ENCODE measurements at regions not wholly inside any gene's neighbourhood (a gene's known extent, or its start where the extent isn't known, plus 50 kb on each side); places are given as distances from the start of the nearest gene placed in this dataset.

DNA sequence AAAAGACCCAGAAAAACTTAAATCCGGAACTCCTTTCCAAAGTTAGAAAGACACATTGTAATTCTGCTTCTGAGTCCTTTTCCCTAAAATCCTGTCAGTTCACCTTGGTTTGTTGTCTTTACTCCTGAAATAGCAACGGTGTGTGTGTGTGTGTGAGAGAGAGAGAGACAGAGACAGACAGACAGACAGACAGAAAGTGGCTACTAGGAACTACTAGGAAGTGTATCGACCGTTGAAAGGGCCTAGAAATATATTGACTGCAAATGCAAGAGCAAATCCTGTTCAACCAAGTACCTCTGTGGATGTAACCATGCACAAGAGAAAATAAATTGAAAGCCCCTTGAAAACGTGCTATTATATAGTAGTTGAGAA, 100.0 kb upstream of the MLIP start:
- TF ChIP-seq, protein P1, sequence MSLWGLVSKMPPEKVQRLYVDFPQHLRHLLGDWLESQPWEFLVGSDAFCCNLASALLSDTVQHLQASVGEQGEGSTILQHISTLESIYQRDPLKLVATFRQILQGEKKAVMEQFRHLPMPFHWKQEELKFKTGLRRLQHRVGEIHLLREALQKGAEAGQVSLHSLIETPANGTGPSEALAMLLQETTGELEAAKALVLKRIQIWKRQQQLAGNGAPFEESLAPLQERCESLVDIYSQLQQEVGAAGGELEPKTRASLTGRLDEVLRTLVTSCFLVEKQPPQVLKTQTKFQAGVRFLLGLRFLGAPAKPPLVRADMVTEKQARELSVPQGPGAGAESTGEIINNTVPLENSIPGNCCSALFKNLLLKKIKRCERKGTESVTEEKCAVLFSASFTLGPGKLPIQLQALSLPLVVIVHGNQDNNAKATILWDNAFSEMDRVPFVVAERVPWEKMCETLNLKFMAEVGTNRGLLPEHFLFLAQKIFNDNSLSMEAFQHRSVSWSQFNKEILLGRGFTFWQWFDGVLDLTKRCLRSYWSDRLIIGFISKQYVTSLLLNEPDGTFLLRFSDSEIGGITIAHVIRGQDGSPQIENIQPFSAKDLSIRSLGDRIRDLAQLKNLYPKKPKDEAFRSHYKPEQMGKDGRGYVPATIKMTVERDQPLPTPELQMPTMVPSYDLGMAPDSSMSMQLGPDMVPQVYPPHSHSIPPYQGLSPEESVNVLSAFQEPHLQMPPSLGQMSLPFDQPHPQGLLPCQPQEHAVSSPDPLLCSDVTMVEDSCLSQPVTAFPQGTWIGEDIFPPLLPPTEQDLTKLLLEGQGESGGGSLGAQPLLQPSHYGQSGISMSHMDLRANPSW (CRISPR knock-in tag; conservative IDR thresholded peaks at IDR 0.05; ENCODE audit: low read depth): no peak
- TF ChIP-seq IRF2 (CRISPR knock-in tag; IDR thresholded peaks at IDR 0.05; ENCODE audit: borderline replicate concordance, low read depth): no peak
- no peak for TF ChIP-seq RELA (CRISPR knock-in tag; IDR thresholded peaks at IDR 0.05; ENCODE audit: borderline replicate concordance)
- no peaks in the 10 kb centered on the region for H3K27me3 Mint-ChIP-seq (ENCODE audit: low read depth)
- H3K27ac Mint-ChIP-seq: no peak overlapping the region
- no peak for ATAC-seq
- ChIA-PET POLR2A (no interaction called here), CTCF (no interaction called here)
- peaks cover 8% of the 10 kb centered on the region for H3K4me1 Mint-ChIP-seq
- no peak for DNase-seq (ENCODE audit: low spot score)
- H3K4me3 Mint-ChIP-seq: no peak overlapping the region
- H3K36me3 Mint-ChIP-seq: no peaks in the 10 kb centered on the region
- peaks cover 8% of the 10 kb centered on the region for H3K9me3 Mint-ChIP-seq

DNA sequence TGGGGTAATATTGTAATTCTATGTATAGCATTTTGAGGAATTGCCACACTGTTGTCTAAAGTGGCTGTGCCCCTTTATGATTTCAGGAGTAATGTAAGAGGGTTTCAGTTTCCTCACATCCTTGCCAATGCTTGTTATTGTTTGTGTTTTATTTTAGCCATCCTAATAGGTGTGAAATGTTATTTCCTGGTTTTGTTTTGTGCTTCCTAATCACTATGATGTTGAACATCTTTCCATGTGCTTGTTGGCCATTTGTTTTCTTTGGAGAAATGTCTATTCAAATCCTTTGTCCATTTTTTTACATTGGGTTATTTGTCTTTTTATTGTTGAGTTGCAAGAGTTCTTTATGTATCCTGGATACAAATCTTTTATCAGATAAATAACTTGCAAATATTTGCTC, 97.3 kb upstream of the MLIP start:
- no peak overlapping the region for H3K4me3 Mint-ChIP-seq
- TF ChIP-seq, protein P2, sequence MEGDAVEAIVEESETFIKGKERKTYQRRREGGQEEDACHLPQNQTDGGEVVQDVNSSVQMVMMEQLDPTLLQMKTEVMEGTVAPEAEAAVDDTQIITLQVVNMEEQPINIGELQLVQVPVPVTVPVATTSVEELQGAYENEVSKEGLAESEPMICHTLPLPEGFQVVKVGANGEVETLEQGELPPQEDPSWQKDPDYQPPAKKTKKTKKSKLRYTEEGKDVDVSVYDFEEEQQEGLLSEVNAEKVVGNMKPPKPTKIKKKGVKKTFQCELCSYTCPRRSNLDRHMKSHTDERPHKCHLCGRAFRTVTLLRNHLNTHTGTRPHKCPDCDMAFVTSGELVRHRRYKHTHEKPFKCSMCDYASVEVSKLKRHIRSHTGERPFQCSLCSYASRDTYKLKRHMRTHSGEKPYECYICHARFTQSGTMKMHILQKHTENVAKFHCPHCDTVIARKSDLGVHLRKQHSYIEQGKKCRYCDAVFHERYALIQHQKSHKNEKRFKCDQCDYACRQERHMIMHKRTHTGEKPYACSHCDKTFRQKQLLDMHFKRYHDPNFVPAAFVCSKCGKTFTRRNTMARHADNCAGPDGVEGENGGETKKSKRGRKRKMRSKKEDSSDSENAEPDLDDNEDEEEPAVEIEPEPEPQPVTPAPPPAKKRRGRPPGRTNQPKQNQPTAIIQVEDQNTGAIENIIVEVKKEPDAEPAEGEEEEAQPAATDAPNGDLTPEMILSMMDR (IDR thresholded peaks at IDR 0.05): no peak
- TF ChIP-seq, protein P3, sequence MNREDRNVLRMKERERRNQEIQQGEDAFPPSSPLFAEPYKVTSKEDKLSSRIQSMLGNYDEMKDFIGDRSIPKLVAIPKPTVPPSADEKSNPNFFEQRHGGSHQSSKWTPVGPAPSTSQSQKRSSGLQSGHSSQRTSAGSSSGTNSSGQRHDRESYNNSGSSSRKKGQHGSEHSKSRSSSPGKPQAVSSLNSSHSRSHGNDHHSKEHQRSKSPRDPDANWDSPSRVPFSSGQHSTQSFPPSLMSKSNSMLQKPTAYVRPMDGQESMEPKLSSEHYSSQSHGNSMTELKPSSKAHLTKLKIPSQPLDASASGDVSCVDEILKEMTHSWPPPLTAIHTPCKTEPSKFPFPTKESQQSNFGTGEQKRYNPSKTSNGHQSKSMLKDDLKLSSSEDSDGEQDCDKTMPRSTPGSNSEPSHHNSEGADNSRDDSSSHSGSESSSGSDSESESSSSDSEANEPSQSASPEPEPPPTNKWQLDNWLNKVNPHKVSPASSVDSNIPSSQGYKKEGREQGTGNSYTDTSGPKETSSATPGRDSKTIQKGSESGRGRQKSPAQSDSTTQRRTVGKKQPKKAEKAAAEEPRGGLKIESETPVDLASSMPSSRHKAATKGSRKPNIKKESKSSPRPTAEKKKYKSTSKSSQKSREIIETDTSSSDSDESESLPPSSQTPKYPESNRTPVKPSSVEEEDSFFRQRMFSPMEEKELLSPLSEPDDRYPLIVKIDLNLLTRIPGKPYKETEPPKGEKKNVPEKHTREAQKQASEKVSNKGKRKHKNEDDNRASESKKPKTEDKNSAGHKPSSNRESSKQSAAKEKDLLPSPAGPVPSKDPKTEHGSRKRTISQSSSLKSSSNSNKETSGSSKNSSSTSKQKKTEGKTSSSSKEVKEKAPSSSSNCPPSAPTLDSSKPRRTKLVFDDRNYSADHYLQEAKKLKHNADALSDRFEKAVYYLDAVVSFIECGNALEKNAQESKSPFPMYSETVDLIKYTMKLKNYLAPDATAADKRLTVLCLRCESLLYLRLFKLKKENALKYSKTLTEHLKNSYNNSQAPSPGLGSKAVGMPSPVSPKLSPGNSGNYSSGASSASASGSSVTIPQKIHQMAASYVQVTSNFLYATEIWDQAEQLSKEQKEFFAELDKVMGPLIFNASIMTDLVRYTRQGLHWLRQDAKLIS (CRISPR knock-in tag; IDR thresholded peaks at IDR 0.05; ENCODE audit: borderline replicate concordance): no peak
- no peak for TF ChIP-seq TCF7 (CRISPR knock-in tag; IDR thresholded peaks at IDR 0.05; ENCODE audit: low read depth)
- TF ChIP-seq ZNF232 (CRISPR knock-in tag; IDR thresholded peaks at IDR 0.05): no peak
- TF ChIP-seq, protein P4, sequence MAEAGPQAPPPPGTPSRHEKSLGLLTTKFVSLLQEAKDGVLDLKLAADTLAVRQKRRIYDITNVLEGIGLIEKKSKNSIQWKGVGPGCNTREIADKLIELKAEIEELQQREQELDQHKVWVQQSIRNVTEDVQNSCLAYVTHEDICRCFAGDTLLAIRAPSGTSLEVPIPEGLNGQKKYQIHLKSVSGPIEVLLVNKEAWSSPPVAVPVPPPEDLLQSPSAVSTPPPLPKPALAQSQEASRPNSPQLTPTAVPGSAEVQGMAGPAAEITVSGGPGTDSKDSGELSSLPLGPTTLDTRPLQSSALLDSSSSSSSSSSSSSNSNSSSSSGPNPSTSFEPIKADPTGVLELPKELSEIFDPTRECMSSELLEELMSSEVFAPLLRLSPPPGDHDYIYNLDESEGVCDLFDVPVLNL (CRISPR knock-in tag; IDR thresholded peaks at IDR 0.05; ENCODE audit: borderline replicate concordance, low read depth): no peak
- no peak for TF ChIP-seq GABPB1 (CRISPR knock-in tag; IDR thresholded peaks at IDR 0.05)
- no peak for ATAC-seq
- H3K9me3 Mint-ChIP-seq: peaks cover 8% of the 10 kb centered on the region
- ChIA-PET CTCF (no interaction called here), POLR2A (no interaction called here)
- no peaks in the 10 kb centered on the region for H3K27me3 Mint-ChIP-seq (ENCODE audit: low read depth)
- H3K36me3 Mint-ChIP-seq: no peaks in the 10 kb centered on the region
- DNase-seq (ENCODE audit: low spot score): no peak
- no peak overlapping the region for H3K27ac Mint-ChIP-seq
- H3K4me1 Mint-ChIP-seq: peaks cover 12% of the 10 kb centered on the region

DNA sequence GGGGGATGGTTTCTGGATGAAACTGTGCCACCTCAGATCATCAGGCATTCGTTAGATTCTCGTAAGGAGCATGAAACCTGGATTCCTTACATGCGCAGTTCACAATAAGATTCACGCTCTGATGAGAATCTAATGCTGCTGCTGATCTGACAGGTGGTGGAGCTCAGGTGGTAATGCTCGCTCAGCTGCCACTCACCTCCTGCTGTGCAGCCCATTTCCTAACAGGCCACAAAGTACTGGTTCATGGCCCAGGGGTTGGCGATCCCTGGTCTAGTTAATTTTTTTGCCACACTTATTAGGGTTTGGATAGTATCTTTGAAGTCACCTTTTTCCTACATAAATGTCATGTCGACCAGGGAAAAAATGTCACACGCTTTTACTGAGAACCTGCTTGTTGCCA, 96.8 kb upstream of the MLIP start:
- no peak for DNase-seq (ENCODE audit: low spot score)
- no peak overlapping the region for H3K4me3 Mint-ChIP-seq
- no peaks in the 10 kb centered on the region for H3K36me3 Mint-ChIP-seq
- peaks cover 8% of the 10 kb centered on the region for H3K9me3 Mint-ChIP-seq
- peaks cover 12% of the 10 kb centered on the region for H3K4me1 Mint-ChIP-seq
- ChIA-PET POLR2A (no interaction called here), CTCF (no interaction called here)
- no peak overlapping the region for H3K27ac Mint-ChIP-seq
- H3K27me3 Mint-ChIP-seq (ENCODE audit: low read depth): no peaks in the 10 kb centered on the region
- ATAC-seq: no peak; the same call in 1 of the 2 replicates
- TF ChIP-seq, protein P5, sequence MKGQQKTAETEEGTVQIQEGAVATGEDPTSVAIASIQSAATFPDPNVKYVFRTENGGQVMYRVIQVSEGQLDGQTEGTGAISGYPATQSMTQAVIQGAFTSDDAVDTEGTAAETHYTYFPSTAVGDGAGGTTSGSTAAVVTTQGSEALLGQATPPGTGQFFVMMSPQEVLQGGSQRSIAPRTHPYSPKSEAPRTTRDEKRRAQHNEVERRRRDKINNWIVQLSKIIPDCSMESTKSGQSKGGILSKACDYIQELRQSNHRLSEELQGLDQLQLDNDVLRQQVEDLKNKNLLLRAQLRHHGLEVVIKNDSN (CRISPR knock-in tag; IDR thresholded peaks at IDR 0.05): no peak
- TF ChIP-seq ZNF423 (CRISPR knock-in tag; IDR thresholded peaks at IDR 0.05): no peak
- TF ChIP-seq RELA (CRISPR knock-in tag; IDR thresholded peaks at IDR 0.05; ENCODE audit: borderline replicate concordance): no peak
- no peak for TF ChIP-seq ZNF317 (CRISPR knock-in tag; IDR thresholded peaks at IDR 0.05; ENCODE audit: borderline replicate concordance, low read depth)
- TF ChIP-seq SOX15 (CRISPR knock-in tag; IDR thresholded peaks at IDR 0.05): no peak
- TF ChIP-seq ZBTB21 (CRISPR knock-in tag; IDR thresholded peaks at IDR 0.05; ENCODE audit: borderline replicate concordance): no peak
- no peak for TF ChIP-seq EMX1 (CRISPR knock-in tag; IDR thresholded peaks at IDR 0.05)
- TF ChIP-seq NFE2L1 (CRISPR knock-in tag; IDR thresholded peaks at IDR 0.05): no peak
- TF ChIP-seq, protein P6, sequence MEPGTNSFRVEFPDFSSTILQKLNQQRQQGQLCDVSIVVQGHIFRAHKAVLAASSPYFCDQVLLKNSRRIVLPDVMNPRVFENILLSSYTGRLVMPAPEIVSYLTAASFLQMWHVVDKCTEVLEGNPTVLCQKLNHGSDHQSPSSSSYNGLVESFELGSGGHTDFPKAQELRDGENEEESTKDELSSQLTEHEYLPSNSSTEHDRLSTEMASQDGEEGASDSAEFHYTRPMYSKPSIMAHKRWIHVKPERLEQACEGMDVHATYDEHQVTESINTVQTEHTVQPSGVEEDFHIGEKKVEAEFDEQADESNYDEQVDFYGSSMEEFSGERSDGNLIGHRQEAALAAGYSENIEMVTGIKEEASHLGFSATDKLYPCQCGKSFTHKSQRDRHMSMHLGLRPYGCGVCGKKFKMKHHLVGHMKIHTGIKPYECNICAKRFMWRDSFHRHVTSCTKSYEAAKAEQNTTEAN (CRISPR knock-in tag; IDR thresholded peaks at IDR 0.05): no peak
- TF ChIP-seq FOXP1 (CRISPR knock-in tag; IDR thresholded peaks at IDR 0.05; ENCODE audit: borderline replicate concordance): no peak
- TF ChIP-seq GABPB1 (CRISPR knock-in tag; IDR thresholded peaks at IDR 0.05): no peak
- TF ChIP-seq ZNF396 (CRISPR knock-in tag; IDR thresholded peaks at IDR 0.05; ENCODE audit: borderline replicate concordance): no peak
- no peak for TF ChIP-seq TCF7 (CRISPR knock-in tag; IDR thresholded peaks at IDR 0.05; ENCODE audit: low read depth)
- TF ChIP-seq TEAD1 (CRISPR knock-in tag; IDR thresholded peaks at IDR 0.05): no peak

Measured in WTC11 (cell line).